T-helper 17 cell (primary cell): ENCODE measurements at regions not wholly inside any gene's neighbourhood (a gene's known extent, or its start where the extent isn't known, plus 50 kb on each side); places are given as distances from the start of the nearest gene placed in this dataset.
"Not testable (repeated sequence)": the region's sequence is repeated elsewhere in the genome, so short reads cannot be mapped to it uniquely, and the experiment has no call there.

Experiments
- ATAC-seq: fragments of 150-1000 bp; cut with Tn5 transposase; 2 replicates; pipeline ENCODE4 v1.10.0; 2021; ENCODE audit warnings: mild to moderate bottlenecking, moderate library complexity
- DNase-seq, 3 donors: peaks; one replicate each; pipeline versions ENCODE4 v3.0.0 to v3.0.0-alpha.2; 2020 to 2021
- H3K9me3 ChIP-seq: one replicate; pipeline ENCODE4 v1.7.0; 2013; ENCODE audit warnings: low read length, mild to moderate bottlenecking; ENCODE audit not compliant: control insufficient read depth, poor library complexity, severe bottlenecking
- H3K27ac Mint-ChIP-seq: one replicate; pipeline ENCODE4 v1.8.0; 2022; ENCODE audit warnings: mild to moderate bottlenecking, moderate library complexity, mixed read lengths
- H3K27me3 Mint-ChIP-seq: one replicate; pipeline ENCODE4 v1.8.0; 2022; ENCODE audit warnings: mixed read lengths
- H3K36me3 Mint-ChIP-seq: one replicate; pipeline ENCODE4 v1.8.0; 2022; ENCODE audit warnings: low read depth, mixed read lengths
- H3K4me1 Mint-ChIP-seq: one replicate; pipeline ENCODE4 v1.8.0; 2022; ENCODE audit warnings: mild to moderate bottlenecking, mixed read lengths
- H3K4me3 Mint-ChIP-seq: one replicate; pipeline ENCODE4 v1.8.0; 2022; ENCODE audit warnings: mild to moderate bottlenecking, moderate library complexity, mixed read lengths

DNA sequence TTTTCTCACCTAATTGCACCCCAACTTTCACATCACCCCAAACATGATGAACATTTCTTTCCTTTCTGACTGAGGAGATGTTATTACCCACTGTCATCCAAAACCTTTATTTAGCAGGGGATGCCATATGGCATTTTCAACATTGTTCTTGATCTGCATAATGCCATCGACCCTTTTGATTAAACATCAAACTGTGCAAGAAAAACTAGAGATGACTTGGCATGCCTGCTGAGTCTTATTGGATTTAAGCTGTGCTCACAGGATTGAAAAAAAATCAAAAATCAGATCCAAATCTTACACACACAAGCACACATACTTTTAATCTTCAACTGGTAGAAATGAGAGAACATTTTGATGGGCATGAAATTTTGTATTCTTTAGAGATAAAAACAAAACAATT is 536.0 kb downstream of the TMX3 start:
- no peaks in the 10 kb centered on the region for H3K27me3 Mint-ChIP-seq
- H3K9me3 ChIP-seq: no peaks in the 10 kb centered on the region
- no peak overlapping the region for H3K4me3 Mint-ChIP-seq
- H3K36me3 Mint-ChIP-seq: no peaks in the 10 kb centered on the region
- no peak overlapping the region for H3K27ac Mint-ChIP-seq
- H3K4me1 Mint-ChIP-seq: no peaks in the 10 kb centered on the region
- DNase-seq: no peak
- ATAC-seq: no peak

DNA sequence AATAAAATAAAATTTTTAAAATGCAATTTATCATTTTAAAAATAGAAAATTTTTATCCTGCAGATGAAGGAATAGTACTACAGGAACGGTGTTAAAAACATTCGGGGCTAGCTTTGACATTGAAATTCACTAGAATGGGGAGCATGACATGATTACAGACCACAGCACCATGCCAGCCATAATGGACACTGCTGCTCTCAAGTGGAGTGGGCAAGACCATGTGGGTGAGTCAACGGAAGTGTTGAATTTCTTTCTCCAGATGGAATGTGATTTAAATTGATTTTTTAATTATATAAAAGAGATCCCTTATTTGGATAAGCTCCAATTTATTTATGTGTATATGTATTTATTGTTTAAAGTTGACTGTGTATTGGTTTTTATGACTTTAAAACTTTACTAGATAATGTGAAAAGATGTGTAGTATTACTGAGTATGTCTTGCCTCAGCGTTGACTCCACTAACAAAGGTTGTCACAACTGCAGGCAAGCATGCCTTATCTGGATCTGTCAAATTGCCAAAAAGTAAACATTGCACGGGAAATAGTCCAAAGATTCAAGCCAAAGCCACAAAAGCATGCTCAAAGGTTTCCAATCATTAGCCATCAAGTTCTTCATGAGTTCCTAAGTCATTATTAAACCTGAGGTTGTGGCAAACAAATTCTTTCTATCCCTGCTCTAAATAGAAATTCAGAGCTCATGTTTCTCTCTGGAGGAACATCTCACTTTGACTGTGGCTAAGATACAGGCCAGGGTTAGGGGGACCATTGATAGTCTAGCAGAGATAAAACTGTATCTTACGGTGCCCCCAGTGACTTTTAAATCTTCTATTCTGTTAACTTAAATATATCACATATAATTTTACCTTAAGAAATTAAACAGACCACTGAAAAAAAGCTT is 536.9 kb downstream of the TMX3 start:
- no peaks in the 10 kb centered on the region for H3K27me3 Mint-ChIP-seq
- no peak for DNase-seq
- no peak overlapping the region for H3K4me3 Mint-ChIP-seq
- no peak for ATAC-seq
- H3K4me1 Mint-ChIP-seq: no peaks in the 10 kb centered on the region
- H3K9me3 ChIP-seq: no peaks in the 10 kb centered on the region
- no peak overlapping the region for H3K27ac Mint-ChIP-seq
- no peaks in the 10 kb centered on the region for H3K36me3 Mint-ChIP-seq

DNA sequence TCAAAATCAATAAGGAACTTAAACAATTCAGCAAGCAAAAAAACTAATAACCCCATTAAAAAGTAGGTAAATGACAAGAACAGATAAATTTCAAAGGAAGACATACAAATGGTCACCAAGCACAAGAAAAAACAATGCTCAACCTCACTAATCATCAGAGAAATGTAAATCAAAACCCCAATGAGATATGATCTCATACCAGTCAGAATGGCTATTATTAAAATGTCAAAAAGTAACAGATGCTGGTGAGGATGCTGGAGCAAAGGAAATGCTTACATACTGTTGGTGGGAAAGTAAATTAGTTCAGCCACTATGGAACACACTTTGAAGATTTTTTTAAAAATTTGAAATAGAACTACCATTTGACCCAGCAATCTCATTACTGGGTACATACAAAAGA is 538.0 kb downstream of the TMX3 start:
- no peak for DNase-seq
- no peaks in the 10 kb centered on the region for H3K9me3 ChIP-seq
- no peaks in the 10 kb centered on the region for H3K36me3 Mint-ChIP-seq
- no peaks in the 10 kb centered on the region for H3K4me1 Mint-ChIP-seq
- no peaks in the 10 kb centered on the region for H3K27me3 Mint-ChIP-seq
- no peak overlapping the region for H3K4me3 Mint-ChIP-seq
- no peak overlapping the region for H3K27ac Mint-ChIP-seq
- ATAC-seq: no peak

DNA sequence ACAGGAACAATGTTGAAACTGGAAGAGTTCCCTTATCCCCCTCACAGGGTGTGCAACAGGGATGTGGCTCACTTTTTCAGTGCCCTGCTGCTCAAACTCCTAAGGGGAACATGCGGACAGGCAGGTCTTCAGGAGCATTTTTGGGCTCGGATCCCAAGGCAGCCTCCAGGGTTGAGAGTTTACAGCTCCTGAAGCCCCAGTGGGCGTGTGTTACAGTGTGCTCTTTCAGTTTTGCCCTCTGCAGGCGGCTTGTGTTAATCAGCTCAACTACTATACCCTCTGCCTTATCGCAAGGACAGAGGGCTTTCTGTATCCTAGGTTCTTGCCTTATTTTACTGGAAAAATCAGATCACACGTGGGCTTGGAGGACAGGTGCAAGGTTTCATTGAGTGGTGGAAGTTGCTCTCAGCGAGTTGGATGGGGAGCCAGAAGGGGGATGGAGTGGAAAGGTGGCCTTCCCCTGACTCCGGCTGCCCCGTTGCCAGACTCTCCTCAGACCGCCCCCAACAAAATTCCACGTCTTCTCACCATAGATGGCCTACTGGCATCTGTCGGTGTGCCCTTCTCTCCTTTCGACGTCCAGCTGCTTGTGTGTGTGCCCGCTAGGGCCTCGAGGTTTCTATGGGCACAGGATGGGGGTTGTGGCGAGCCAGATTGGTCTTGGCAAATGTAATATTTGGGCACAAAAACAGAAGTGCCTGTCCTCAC is 541.9 kb downstream of the TMX3 start:
- Mint-ChIP-seq H3K36me3 (no peaks in the 10 kb centered on the region), H3K4me1 (no peaks in the 10 kb centered on the region), H3K27me3 (no peaks in the 10 kb centered on the region), H3K27ac (no peak overlapping the region), H3K4me3 (no peak overlapping the region)
- no peaks in the 10 kb centered on the region for H3K9me3 ChIP-seq
- no peak for DNase-seq
- no peak for ATAC-seq

DNA sequence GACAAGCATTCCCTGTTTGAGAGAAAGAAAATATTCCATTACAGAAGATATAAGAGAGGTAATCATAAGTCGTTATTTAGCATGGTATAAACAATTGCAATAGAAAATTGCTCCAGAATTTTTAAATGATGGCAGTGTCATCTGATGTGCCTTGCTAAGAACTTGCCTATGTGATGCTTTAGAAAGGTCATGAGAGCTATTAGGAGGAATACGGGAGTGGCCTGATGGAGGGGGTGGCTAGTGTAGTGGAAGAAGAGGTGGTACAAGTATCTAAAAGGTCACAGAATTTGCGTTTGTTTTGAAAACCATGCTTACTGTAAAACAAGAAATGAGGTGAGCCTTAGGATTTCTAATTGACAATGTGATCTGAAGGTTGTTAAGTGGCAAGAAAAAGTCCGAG is 550.0 kb downstream of the TMX3 start:
- Mint-ChIP-seq H3K27me3 (no peaks in the 10 kb centered on the region), H3K27ac (no peak overlapping the region), H3K4me3 (no peak overlapping the region), H3K4me1 (no peaks in the 10 kb centered on the region), H3K36me3 (no peaks in the 10 kb centered on the region)
- ATAC-seq (no peak), DNase-seq (no peak)
- no peaks in the 10 kb centered on the region for H3K9me3 ChIP-seq

DNA sequence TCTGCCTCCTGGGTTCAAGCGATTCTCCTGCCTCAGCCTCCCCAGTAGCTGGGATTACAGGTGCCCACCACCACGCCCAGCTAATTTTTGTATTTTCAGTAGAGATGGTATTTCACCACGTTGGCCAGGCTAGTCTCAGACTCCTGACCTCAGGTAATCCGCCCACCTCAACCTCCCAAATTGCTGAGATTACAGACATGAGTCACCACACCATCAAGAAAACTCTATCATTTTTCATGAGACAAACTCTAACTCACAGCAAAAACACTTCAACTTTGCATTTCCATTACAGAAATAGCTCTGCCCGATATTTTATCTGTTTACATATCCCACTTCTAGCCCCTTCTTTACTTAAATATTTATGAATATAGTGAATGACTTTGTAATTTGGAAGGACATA is 561.1 kb downstream of the TMX3 start:
- DNase-seq, H3K9me3 ChIP-seq, H3K27me3 Mint-ChIP-seq, H3K36me3 Mint-ChIP-seq, H3K27ac Mint-ChIP-seq, H3K4me3 Mint-ChIP-seq, H3K4me1 Mint-ChIP-seq, ATAC-seq: not testable (repeated sequence)

DNA sequence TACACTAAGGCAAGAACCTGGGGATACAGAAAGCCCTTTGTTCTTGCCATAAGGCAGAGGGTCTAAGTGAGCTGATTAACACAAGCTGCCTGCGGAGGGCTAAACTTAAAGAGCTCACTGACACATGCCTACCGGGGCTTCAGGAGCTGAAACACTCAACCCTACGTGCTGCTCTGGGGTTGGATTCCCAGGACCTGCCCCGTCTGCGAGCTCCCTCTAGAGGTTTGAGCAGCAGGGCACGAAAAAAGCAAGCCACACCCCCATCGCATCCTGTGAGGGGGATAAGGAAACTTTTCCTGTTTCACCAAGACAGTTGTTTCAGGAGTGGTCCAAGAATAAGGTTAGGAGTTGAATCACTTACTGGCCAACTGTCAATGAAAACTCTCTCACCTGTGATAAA is 562.1 kb downstream of the TMX3 start:
- DNase-seq (no peak), ATAC-seq (no peak)
- H3K27me3 Mint-ChIP-seq: peaks cover 4% of the 10 kb centered on the region

DNA sequence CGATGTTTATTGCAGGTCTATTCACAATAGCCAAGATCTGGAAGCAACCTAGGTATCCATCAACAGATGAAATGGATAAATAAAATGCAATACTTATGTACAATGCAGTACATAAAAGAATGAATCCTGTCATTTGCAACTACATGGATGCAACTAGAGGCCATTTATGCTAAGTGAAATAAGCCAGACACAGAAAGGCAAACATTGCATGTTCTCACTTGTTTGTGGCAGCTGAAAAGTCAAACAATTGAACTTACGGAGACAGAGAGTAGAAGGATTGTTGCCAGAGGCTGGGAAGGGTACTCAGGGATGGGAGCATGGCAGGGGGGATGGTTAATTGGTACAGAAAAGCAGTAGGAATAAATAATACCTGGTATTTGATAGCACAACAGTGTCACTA is 563.9 kb downstream of the TMX3 start:
- Mint-ChIP-seq H3K27ac (no peak overlapping the region), H3K4me3 (no peak overlapping the region), H3K36me3 (no peaks in the 10 kb centered on the region), H3K4me1 (no peaks in the 10 kb centered on the region), H3K27me3 (peaks cover 4% of the 10 kb centered on the region)
- DNase-seq: no peak
- ATAC-seq: no peak
- no peaks in the 10 kb centered on the region for H3K9me3 ChIP-seq

More for the DNA sequence above, 562.1 kb downstream of the TMX3 start:
- H3K36me3 Mint-ChIP-seq: no peaks in the 10 kb centered on the region
- H3K4me1 Mint-ChIP-seq: no peaks in the 10 kb centered on the region
- no peaks in the 10 kb centered on the region for H3K9me3 ChIP-seq
- no peak overlapping the region for H3K27ac Mint-ChIP-seq
- no peak overlapping the region for H3K4me3 Mint-ChIP-seq

DNA sequence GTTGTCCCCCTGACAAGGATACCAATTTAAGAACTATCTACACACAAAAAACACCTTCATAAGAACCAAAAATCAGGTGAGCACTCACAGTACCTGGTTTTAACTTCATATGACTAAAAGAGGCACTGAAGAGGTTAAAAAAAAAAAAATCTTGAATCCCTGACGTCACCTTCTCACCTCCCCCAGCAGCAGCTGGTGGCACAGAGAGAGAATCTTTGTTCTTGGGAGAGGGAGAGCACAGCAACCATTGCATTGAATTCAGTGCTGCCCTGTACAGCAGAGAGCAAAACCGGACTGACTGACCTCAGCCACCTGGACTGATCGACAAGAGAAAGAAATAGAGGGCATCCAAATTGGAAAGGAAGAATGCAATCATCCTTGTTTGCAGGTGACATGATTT is 566.0 kb downstream of the TMX3 start:
- Mint-ChIP-seq H3K27me3 (peaks cover 4% of the 10 kb centered on the region), H3K4me3 (no peak overlapping the region), H3K27ac (no peak overlapping the region), H3K4me1 (no peaks in the 10 kb centered on the region), H3K36me3 (no peaks in the 10 kb centered on the region)
- ATAC-seq: no peak
- H3K9me3 ChIP-seq: no peaks in the 10 kb centered on the region
- DNase-seq: no peak

DNA sequence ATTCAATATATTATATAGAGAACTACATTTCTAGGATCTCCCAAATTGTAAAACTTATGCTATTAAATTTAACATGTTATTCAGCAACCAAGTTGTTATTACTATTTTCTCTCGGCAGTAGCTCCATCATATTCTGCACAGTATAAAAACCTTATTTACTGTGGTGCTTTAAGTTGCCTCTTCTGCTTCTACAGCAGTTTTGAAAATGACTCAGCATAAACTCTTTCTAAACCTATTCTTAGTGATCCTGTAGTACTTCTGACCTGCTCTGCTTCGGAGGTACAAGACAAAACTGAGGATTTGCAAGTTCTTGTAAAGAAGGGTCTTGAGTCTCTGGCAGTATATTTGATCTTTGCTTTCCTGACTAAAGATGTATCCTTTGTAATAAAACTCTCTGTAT is 567.2 kb downstream of the TMX3 start:
- Mint-ChIP-seq H3K4me1 (no peaks in the 10 kb centered on the region), H3K4me3 (no peak overlapping the region), H3K27me3 (peaks cover 3% of the 10 kb centered on the region), H3K36me3 (no peaks in the 10 kb centered on the region), H3K27ac (no peak overlapping the region)
- DNase-seq (no peak), ATAC-seq (no peak)
- H3K9me3 ChIP-seq: no peaks in the 10 kb centered on the region

DNA sequence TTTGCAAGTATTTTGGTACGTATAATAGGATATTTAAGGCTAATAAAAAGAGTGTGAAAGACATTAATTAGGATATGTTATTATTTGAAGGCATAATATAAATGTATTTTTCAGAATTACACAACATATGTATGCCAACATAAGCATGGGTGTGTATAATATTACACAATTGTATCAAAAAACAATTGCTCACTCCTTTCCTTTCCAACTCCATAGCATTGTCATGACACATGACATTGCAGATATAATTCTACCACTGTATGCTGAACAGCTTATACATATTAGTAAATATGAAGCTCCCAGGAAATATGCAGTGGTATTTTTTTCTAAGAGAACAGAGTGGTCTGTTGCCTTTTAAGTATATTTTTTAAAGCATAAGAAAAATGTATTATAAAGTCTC is 593.1 kb downstream of the TMX3 start:
- no peaks in the 10 kb centered on the region for H3K4me1 Mint-ChIP-seq
- no peak overlapping the region for H3K27ac Mint-ChIP-seq
- DNase-seq (no peak), ATAC-seq (no peak)
- no peaks in the 10 kb centered on the region for H3K9me3 ChIP-seq
- H3K4me3 Mint-ChIP-seq: no peak overlapping the region
- H3K36me3 Mint-ChIP-seq: no peaks in the 10 kb centered on the region
- H3K27me3 Mint-ChIP-seq: no peaks in the 10 kb centered on the region

DNA sequence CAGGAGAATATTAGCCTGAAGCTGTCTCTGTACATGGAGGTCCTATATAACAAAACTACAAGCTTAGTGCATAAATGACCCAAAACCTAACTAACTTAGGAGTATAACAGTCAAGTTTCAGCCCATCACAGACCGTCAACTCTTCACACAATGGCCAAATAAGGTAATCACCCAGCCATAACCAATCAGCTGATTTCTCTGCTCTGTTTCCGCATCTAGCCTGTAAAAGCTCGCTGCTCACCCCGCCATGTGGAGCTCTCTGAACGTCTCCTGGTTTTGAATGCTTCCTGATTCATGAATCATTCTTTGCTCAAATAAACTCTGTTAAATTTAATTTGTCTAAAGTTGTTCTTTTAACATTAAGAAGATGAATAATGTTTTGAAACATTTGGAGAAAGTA is 593.6 kb downstream of the TMX3 start:
- Mint-ChIP-seq H3K36me3 (no peaks in the 10 kb centered on the region), H3K27me3 (no peaks in the 10 kb centered on the region), H3K4me1 (no peaks in the 10 kb centered on the region), H3K4me3 (no peak overlapping the region), H3K27ac (no peak overlapping the region)
- ATAC-seq: no peak
- no peak for DNase-seq
- no peaks in the 10 kb centered on the region for H3K9me3 ChIP-seq

DNA sequence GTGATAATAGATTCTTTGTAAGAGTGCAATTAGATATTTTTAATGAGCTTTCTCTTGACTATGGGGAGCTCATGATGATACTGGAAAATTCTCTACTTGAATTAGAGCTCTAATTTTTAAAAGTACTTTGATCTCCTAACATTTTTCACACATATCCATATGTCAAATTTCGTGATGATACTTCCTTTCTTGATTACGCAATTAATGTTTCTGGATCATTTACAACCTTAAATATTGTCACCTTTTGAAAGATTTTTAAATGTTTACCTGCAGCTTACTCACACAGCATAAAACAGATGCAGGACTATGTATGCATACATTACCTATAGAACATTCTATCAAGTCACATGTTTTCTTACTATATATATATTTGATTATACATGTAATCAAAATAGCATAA is 598.5 kb upstream of the DSEL start:
- H3K27ac Mint-ChIP-seq: no peak overlapping the region
- ATAC-seq (no peak), DNase-seq (no peak)
- H3K27me3 Mint-ChIP-seq: no peaks in the 10 kb centered on the region
- no peaks in the 10 kb centered on the region for H3K36me3 Mint-ChIP-seq
- H3K4me1 Mint-ChIP-seq: no peaks in the 10 kb centered on the region
- no peak overlapping the region for H3K4me3 Mint-ChIP-seq
- H3K9me3 ChIP-seq: no peaks in the 10 kb centered on the region

DNA sequence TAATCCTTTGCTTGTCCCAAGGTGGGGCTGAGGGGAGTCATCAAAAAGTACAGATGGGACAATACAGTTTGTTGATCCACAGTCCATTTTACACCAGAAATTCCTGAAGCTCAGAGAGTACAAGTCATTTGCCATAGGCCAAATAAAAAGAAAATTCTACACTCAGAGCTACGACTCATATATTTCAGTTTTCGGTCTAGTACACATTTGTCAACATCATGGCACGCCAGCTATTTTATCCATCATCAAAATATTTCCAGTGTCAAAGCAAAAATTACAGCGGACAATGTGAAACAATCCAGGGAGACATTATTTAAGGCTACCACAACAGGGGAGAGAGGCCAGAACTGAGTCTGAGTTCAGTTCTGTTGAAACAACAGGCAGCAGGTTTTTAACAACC is 587.5 kb upstream of the DSEL start:
- H3K27ac Mint-ChIP-seq: no peak overlapping the region
- ATAC-seq: no peak
- H3K4me1 Mint-ChIP-seq: no peaks in the 10 kb centered on the region
- no peaks in the 10 kb centered on the region for H3K9me3 ChIP-seq
- H3K4me3 Mint-ChIP-seq: no peak overlapping the region
- no peak for DNase-seq
- H3K36me3 Mint-ChIP-seq: no peaks in the 10 kb centered on the region
- no peaks in the 10 kb centered on the region for H3K27me3 Mint-ChIP-seq
